ENCODE measurements at regions not wholly inside any gene's neighbourhood (a gene's known extent, or its start where the extent isn't known, plus 50 kb on each side); places are given as distances from the start of the nearest gene placed in this dataset.

- H3K4me1 Mint-ChIP-seq (ENCODE audit: low read depth, unreplicated experiment): peaks cover 48% of the 10 kb centered on the region
- CTCF ChIA-PET: no interaction called here
- no peaks in the 10 kb centered on the region for H3K27me3 Mint-ChIP-seq (ENCODE audit: unreplicated experiment)
- no TSS peak for BruUV-seq (replicated peaks)
- H3K4me3 Mint-ChIP-seq (ENCODE audit: low read depth, unreplicated experiment): no peak overlapping the region
- intact Hi-C loops (cut with micrococcal nuclease; ENCODE audit: unreplicated experiment): no loop called here
- peaks cover 5% of the 10 kb centered on the region for H3K36me3 Mint-ChIP-seq (ENCODE audit: insufficient read depth, unreplicated experiment)
- H3K27ac Mint-ChIP-seq (ENCODE audit: unreplicated experiment): no peak overlapping the region
- TF ChIP-seq CTCF (IDR thresholded peaks at IDR 0.05; ENCODE audit: unreplicated experiment): no peak
- no peak for DNase-seq
- no peaks in the 10 kb centered on the region for H3K9me3 Mint-ChIP-seq (ENCODE audit: low read depth, unreplicated experiment)
Measured at GRCh38 chr5:142225141-142225540, 99.7 kb downstream of the SPRY4 start.

GRCh38 chr5:142222866-142223558 is 101.8 kb downstream of the SPRY4 start:
- CTCF ChIA-PET: interaction anchor here (0.6 to 1.2 kb wide), 9 partner anchors 11 to 399 kb away, joined by 3 to 5 read pairs (median 3); partner anchors contain the start of gene SPRY4
- Mint-ChIP-seq H3K4me1 (ENCODE audit: low read depth, unreplicated experiment) (peaks cover 48% of the 10 kb centered on the region), H3K36me3 (ENCODE audit: insufficient read depth, unreplicated experiment) (peaks cover 10% of the 10 kb centered on the region), H3K4me3 (ENCODE audit: low read depth, unreplicated experiment) (no peak overlapping the region), H3K27ac (ENCODE audit: unreplicated experiment) (peak overlapping the region; percentile 67), H3K9me3 (ENCODE audit: low read depth, unreplicated experiment) (no peaks in the 10 kb centered on the region), H3K27me3 (ENCODE audit: unreplicated experiment) (peaks cover under 1% of the 10 kb centered on the region)
- intact Hi-C loops (cut with micrococcal nuclease; ENCODE audit: unreplicated experiment): loop anchor here (5.0 kb wide), 1 partner anchor 139 kb away; no protein-coding TSS in a partner anchor
- DNase-seq: no peak
- no TSS peak for BruUV-seq (replicated peaks)
- TF ChIP-seq CTCF (IDR thresholded peaks at IDR 0.05; ENCODE audit: unreplicated experiment): no peak

- CTCF ChIA-PET: no interaction called here
- intact Hi-C loops (cut with micrococcal nuclease; ENCODE audit: unreplicated experiment): loop anchor here (5.0 kb wide), 1 partner anchor 140 kb away; no protein-coding TSS in a partner anchor
Measured at GRCh38 chr5:142222225-142222865, 102.5 kb downstream of the SPRY4 start.

More at GRCh38 chr5:142222225-142222865, 102.5 kb downstream of the SPRY4 start:
- no TSS peak for BruUV-seq (replicated peaks)
- H3K9me3 Mint-ChIP-seq (ENCODE audit: low read depth, unreplicated experiment): no peaks in the 10 kb centered on the region
- H3K4me3 Mint-ChIP-seq (ENCODE audit: low read depth, unreplicated experiment): no peak overlapping the region
- no peak for DNase-seq
- peaks cover 7% of the 10 kb centered on the region for H3K27me3 Mint-ChIP-seq (ENCODE audit: unreplicated experiment)
- peaks cover 52% of the 10 kb centered on the region for H3K4me1 Mint-ChIP-seq (ENCODE audit: low read depth, unreplicated experiment)
- no peak for TF ChIP-seq CTCF (IDR thresholded peaks at IDR 0.05; ENCODE audit: unreplicated experiment)
- H3K27ac Mint-ChIP-seq (ENCODE audit: unreplicated experiment): no peak overlapping the region
- peaks cover 10% of the 10 kb centered on the region for H3K36me3 Mint-ChIP-seq (ENCODE audit: insufficient read depth, unreplicated experiment)
